Suprapubic skin (tissue), 4 donors: ENCODE measurements at regions not wholly inside any gene's neighbourhood (a gene's known extent, or its start where the extent isn't known, plus 50 kb on each side); places are given as distances from the start of the nearest gene placed in this dataset.

Experiments used
- CTCF ChIP-seq, 2 donors: fragments of 200-600 bp in 1 of 2; fragments of 450-650 bp in 1 of 2; sonication (generic) in 1 of 2; IDR thresholded peaks; one replicate each; pipeline ENCODE4 v1.5.1; 2016 to 2019; ENCODE audit warnings: antibody characterized with exemption in 2 of 2, mild to moderate bottlenecking in 1 of 2, moderate library complexity in 1 of 2
- EP300 ChIP-seq: sonication (generic); formaldehyde crosslinking; IDR thresholded peaks from one replicate; pipeline ENCODE4 v1.6.1; 2017; ENCODE audit warnings: antibody characterized with exemption
- POLR2A ChIP-seq, 2 donors: fragments of 450-650 bp; IDR thresholded peaks; one replicate each; pipeline ENCODE4 v1.6.1; 2017; ENCODE audit warnings: antibody characterized with exemption in 2 of 2, mild to moderate bottlenecking in 2 of 2, moderate library complexity in 2 of 2
- POLR2AphosphoS5 ChIP-seq, 3 donors: sonication (generic); formaldehyde crosslinking; IDR thresholded peaks; one replicate each; pipeline ENCODE4 v1.6.1; 2017; ENCODE audit warnings: antibody characterized with exemption in 3 of 3

DNA sequence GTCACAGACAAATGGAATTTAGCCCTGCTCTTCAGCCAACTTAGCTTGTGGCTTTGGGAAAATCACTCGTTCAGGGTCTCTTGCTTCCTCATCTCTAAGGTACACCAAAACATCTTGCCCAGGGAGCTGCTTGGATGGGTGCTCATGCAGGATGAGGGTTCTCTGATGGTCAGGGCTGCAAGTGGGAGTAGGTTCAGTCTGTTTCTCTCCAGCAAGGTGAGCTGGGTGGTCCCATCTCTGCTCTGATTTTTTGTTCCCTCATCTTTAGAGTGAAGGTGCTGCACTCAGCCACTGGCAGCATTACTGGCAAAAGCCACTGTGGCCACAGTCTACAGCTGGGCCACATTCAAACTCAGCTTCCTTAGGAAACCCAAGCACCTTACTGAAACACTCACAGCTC lies 149.9 kb upstream of the GPR26 start:
- TF ChIP-seq CTCF (IDR thresholded peaks at IDR 0.05) (no peak), POLR2AphosphoS5 (IDR thresholded peaks at IDR 0.05) (no peak), EP300 (no peak), POLR2A (IDR thresholded peaks at IDR 0.05) (no peak)
